Coronary artery (tissue), 2 donors: ENCODE measurements at regions not wholly inside any gene's neighbourhood (a gene's known extent, or its start where the extent isn't known, plus 50 kb on each side); places are given as distances from the start of the nearest gene placed in this dataset.
"Not testable (repeated sequence)": the region's sequence is repeated elsewhere in the genome, so short reads cannot be mapped to it uniquely, and the experiment has no call there.

Source experiments
- DNase-seq: peaks from one replicate; pipeline ENCODE4 v3.0.0-alpha.2; 2017; ENCODE audit warnings: low spot score
- H3K27ac ChIP-seq, 2 donors: fragments of 200-600 bp; sonication (generic); one replicate each; pipeline ENCODE4 v1.5.1; 2016 to 2019
- H3K4me3 ChIP-seq: fragments of 200-600 bp; sonication (generic); 2 replicates; pipeline ENCODE4 v1.5.1; 2016; ENCODE audit warnings: mild to moderate bottlenecking, moderate library complexity
- TF ChIP-seq, protein P1 (sequence below): fragments of 200-600 bp; sonication (generic); IDR thresholded peaks from one replicate; pipeline ENCODE4 v1.5.1; 2019; ENCODE audit warnings: antibody characterized with exemption

DNA sequence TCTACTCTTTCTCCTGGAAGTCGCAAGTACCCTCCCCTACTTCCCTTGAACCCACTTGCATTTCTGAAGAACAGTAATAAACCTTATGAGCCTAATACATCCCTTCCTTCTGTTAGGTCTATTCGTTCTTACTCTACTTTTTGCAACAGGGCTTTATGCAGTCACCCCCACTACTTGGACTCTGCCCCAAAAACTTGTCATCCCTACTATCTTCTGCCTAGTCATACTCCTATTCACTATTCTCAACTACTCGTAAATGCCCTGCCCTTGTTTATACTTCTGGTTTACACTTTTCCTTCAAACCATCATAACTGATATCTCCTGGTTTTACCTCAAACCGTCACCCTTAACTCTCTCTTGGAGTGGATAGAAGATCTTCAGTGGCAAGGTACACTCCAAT, 55.2 kb upstream of the SLIT2 start:
- DNase-seq, result no peak
- Histone ChIP-seq H3K27ac (no peak overlapping the region), H3K4me3 (no peak overlapping the region)
- TF ChIP-seq, protein P1, sequence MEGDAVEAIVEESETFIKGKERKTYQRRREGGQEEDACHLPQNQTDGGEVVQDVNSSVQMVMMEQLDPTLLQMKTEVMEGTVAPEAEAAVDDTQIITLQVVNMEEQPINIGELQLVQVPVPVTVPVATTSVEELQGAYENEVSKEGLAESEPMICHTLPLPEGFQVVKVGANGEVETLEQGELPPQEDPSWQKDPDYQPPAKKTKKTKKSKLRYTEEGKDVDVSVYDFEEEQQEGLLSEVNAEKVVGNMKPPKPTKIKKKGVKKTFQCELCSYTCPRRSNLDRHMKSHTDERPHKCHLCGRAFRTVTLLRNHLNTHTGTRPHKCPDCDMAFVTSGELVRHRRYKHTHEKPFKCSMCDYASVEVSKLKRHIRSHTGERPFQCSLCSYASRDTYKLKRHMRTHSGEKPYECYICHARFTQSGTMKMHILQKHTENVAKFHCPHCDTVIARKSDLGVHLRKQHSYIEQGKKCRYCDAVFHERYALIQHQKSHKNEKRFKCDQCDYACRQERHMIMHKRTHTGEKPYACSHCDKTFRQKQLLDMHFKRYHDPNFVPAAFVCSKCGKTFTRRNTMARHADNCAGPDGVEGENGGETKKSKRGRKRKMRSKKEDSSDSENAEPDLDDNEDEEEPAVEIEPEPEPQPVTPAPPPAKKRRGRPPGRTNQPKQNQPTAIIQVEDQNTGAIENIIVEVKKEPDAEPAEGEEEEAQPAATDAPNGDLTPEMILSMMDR, result no peak

DNA sequence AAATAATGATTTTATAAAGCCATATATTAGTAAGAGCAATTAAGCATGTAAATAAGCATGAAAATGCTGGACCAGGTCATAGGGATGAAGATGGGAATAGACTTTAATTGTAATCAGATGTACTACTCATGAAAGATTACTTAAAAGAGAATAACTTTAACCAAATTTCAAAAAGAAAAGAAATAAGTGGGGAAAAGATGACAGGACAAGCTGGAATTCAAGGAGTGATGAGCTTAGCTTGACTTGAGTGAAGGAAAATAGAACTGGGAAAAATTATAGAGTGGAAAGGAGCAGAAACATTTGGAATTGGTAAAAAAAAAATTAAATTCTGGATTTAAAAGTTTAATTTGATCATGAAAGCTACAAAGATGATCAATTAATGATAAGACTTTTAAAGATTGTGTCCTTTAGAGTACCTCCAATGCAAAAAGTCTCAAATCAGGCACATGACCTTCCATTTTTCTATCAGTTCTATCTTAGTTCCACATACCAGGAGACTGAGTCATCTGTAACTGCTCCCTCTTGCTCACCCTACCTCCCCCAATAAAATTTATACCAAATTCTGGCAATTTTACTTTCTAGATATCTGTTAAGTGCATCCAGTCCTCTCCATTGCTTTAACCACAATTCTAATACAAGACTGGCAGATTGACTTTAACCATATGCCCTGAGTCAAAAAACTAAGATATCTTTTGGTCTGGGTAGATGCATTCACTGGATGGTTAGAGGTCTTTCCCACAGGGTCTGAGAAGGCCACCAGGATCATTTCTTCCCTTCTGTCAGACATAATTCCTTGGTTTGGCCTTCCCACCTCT, 56.4 kb upstream of the SLIT2 start:
- no peak for DNase-seq

GRCh38 chr4:20194123-20195013, 57.3 kb upstream of the SLIT2 start:
- peak overlapping the region in 1 of 2 donors; percentile 2 for H3K27ac ChIP-seq
- TF ChIP-seq, protein P1, result no peak
- no peak for DNase-seq

More for the DNA sequence above, 56.4 kb upstream of the SLIT2 start:
- Histone ChIP-seq H3K27ac (peak overlapping the region in 1 of 2 donors; percentile 4), H3K4me3 (no peak overlapping the region)
- TF ChIP-seq, protein P1, result no peak

GRCh38 chr4:20193141-20193936, 58.4 kb upstream of the SLIT2 start:
- peak overlapping the region in 1 of 2 donors; percentile 58 for H3K27ac ChIP-seq
- no peak for DNase-seq
- H3K4me3 ChIP-seq, result no peak overlapping the region
- TF ChIP-seq, protein P1, result no peak

More at GRCh38 chr4:20194123-20195013, 57.3 kb upstream of the SLIT2 start:
- no peak overlapping the region for H3K4me3 ChIP-seq

GRCh38 chr4:20192736-20193135, 59.0 kb upstream of the SLIT2 start:
- Histone ChIP-seq H3K4me3 (no peak overlapping the region), H3K27ac (peak overlapping the region in 1 of 2 donors; percentile 58)
- DNase-seq, result no peak
- TF ChIP-seq, protein P1, result no peak

DNA sequence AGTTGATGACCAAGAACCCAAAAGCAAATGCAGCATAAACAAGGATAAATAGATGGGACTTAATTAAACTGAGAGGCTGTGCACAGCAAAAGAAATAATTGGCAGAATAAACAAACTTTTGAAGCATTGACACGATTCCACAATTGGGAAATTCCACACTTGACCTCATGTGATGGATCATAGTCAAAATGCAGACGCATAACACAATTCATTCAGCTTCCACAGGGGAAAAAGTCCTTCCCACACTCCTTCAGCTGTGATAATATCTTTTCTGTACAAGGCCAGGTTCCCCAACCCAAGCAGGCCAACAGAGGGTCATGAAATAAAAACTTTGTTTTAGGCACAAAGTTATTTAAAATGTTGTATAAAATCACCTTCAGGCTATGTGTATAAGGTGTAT, 66.6 kb upstream of the SLIT2 start:
- DNase-seq, result no peak
- TF ChIP-seq, protein P1, result no peak
- Histone ChIP-seq H3K4me3 (no peak overlapping the region), H3K27ac (no peak overlapping the region)

DNA sequence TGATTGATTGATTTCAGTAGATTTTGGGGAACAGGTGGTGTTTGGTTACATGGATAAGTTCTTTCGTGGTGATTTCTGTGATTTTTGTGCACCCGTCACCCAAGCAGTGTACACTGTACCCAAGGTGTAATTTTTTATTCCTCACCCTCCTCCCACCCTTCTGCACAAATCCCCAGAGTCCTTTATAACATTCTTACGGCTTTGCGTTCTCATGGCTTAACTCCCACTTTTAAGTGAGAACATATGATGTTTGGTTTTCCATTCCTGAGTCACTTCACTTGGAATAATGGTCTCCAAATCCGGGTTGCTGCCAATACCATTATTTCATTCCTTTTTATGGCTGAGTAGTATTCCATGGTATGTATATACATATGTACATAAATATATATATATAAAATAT, 68.6 kb upstream of the SLIT2 start:
- H3K27ac ChIP-seq, DNase-seq, H3K4me3 ChIP-seq: not testable (repeated sequence)
